Body of pancreas (tissue), 4 donors: ENCODE measurements at regions not wholly inside any gene's neighbourhood (a gene's known extent, or its start where the extent isn't known, plus 50 kb on each side); places are given as distances from the start of the nearest gene placed in this dataset.

Source experiments
- CTCF ChIP-seq, 7 experiments: fragments of 450-650 bp in 4 of 7; fragments of 200-600 bp in 3 of 7; sonication (generic) in 3 of 7; IDR thresholded peaks; one replicate each; pipeline ENCODE4 v1.5.1; 2016 to 2019; ENCODE audit warnings: antibody characterized with exemption in 7 of 7
- POLR2A ChIP-seq, 3 donors: fragments of 450-650 bp; IDR thresholded peaks; one replicate each; pipeline ENCODE4 v1.6.1; 2016; ENCODE audit warnings: antibody characterized with exemption in 3 of 3, mild to moderate bottlenecking in 2 of 3

- TF ChIP-seq CTCF (IDR thresholded peaks at IDR 0.05) (no peak), POLR2A (IDR thresholded peaks at IDR 0.05) (no peak)
Measured at GRCh38 chr2:21233194-21233593, 109.4 kb downstream of the TDRD15 start.
